ENCODE measurements at regions not wholly inside any gene's neighbourhood (a gene's known extent, or its start where the extent isn't known, plus 50 kb on each side); places are given as distances from the start of the nearest gene placed in this dataset.
"Not testable (repeated sequence)": the region's sequence is repeated elsewhere in the genome, so short reads cannot be mapped to it uniquely, and the experiment has no call there.

- DNase-seq (ENCODE audit: low spot score): no peak
Measured at GRCh38 chr6:15842727-15843117, 179.9 kb upstream of the DTNBP1 start.

GRCh38 chr6:15841937-15842726 is 179.3 kb upstream of the DTNBP1 start:
- no peak for DNase-seq (ENCODE audit: low spot score)

GRCh38 chr6:15839969-15840541 is 177.2 kb upstream of the DTNBP1 start:
- no peak for DNase-seq (ENCODE audit: low spot score)

- no peak for DNase-seq (ENCODE audit: low spot score)
Measured at GRCh38 chr6:15837205-15837604, 174.4 kb upstream of the DTNBP1 start.

GRCh38 chr6:15832841-15833240 is 170.0 kb upstream of the DTNBP1 start:
- DNase-seq (ENCODE audit: low spot score): no peak

- no peak for DNase-seq (ENCODE audit: low spot score)
Measured at GRCh38 chr6:15829156-15829555, 166.3 kb upstream of the DTNBP1 start.

- DNase-seq (ENCODE audit: low spot score): no peak
Measured at GRCh38 chr6:15827496-15828255, 164.8 kb upstream of the DTNBP1 start.

- DNase-seq (ENCODE audit: low spot score): no peak
Measured at GRCh38 chr6:15826814-15827318, 164.0 kb upstream of the DTNBP1 start.

GRCh38 chr6:15825332-15825930 is 162.6 kb upstream of the DTNBP1 start:
- no peak for DNase-seq (ENCODE audit: low spot score)

- no peak for DNase-seq (ENCODE audit: low spot score)
Measured at GRCh38 chr6:15824811-15825210, 162.0 kb upstream of the DTNBP1 start.

- DNase-seq (ENCODE audit: low spot score): no peak
Measured at GRCh38 chr6:15823838-15824414, 161.1 kb upstream of the DTNBP1 start.

- DNase-seq (ENCODE audit: low spot score): no peak
Measured at GRCh38 chr6:15822835-15823234, 160.0 kb upstream of the DTNBP1 start.

GRCh38 chr6:15819841-15820240 is 157.0 kb upstream of the DTNBP1 start:
- DNase-seq (ENCODE audit: low spot score): no peak

GRCh38 chr6:15819226-15819625 is 156.4 kb upstream of the DTNBP1 start:
- DNase-seq (ENCODE audit: low spot score): no peak

GRCh38 chr6:15818491-15818890 is 155.7 kb upstream of the DTNBP1 start:
- no peak for DNase-seq (ENCODE audit: low spot score)

- DNase-seq (ENCODE audit: low spot score): no peak
Measured at GRCh38 chr6:15818044-15818443, 155.2 kb upstream of the DTNBP1 start.

GRCh38 chr6:15817100-15817499 is 154.3 kb upstream of the DTNBP1 start:
- DNase-seq (ENCODE audit: low spot score): no peak

- no peak for DNase-seq (ENCODE audit: low spot score)
Measured at GRCh38 chr6:15816661-15817060, 153.8 kb upstream of the DTNBP1 start.

GRCh38 chr6:15813698-15814097 is 150.9 kb upstream of the DTNBP1 start:
- not testable (repeated sequence) for DNase-seq (ENCODE audit: low spot score)

- DNase-seq (ENCODE audit: low spot score): no peak
Measured at GRCh38 chr6:15811107-15811506, 148.3 kb upstream of the DTNBP1 start.

GRCh38 chr6:15810618-15811017 is 147.8 kb upstream of the DTNBP1 start:
- no peak for DNase-seq (ENCODE audit: low spot score)

GRCh38 chr6:15809367-15809766 is 146.5 kb upstream of the DTNBP1 start:
- no peak for DNase-seq (ENCODE audit: low spot score)
